KMS-11 (cell line): ENCODE measurements at regions not wholly inside any gene's neighbourhood (a gene's known extent, or its start where the extent isn't known, plus 50 kb on each side); places are given as distances from the start of the nearest gene placed in this dataset.

Experiments used
- H2AFZ ChIP-seq: fragments of 200-600 bp; sonication (generic); 2 replicates; pipeline ENCODE4 v1.6.1; 2016; ENCODE audit warnings: antibody characterized with exemption, mixed run types, low read depth
- H3K27ac ChIP-seq: fragments of 200-600 bp; sonication (generic); 2 replicates; pipeline ENCODE4 v1.6.1; 2016; ENCODE audit warnings: mild to moderate bottlenecking, mixed run types
- H3K27me3 ChIP-seq: fragments of 200-600 bp; sonication (generic); 2 replicates; pipeline ENCODE4 v1.6.1; 2017; ENCODE audit warnings: mild to moderate bottlenecking, low read depth, mixed run types, moderate library complexity; ENCODE audit not compliant: insufficient read depth
- H3K36me3 ChIP-seq: fragments of 200-600 bp; sonication (generic); 2 replicates; pipeline ENCODE4 v1.6.1; 2017; ENCODE audit warnings: mild to moderate bottlenecking, mixed run types; ENCODE audit not compliant: insufficient read depth
- H3K4me1 ChIP-seq: fragments of 200-600 bp; sonication (generic); 2 replicates; pipeline ENCODE4 v1.6.1; 2016; ENCODE audit warnings: mild to moderate bottlenecking, low read depth, mixed run types; ENCODE audit not compliant: poor library complexity, severe bottlenecking
- H3K4me2 ChIP-seq: fragments of 200-600 bp; sonication (generic); 2 replicates; pipeline ENCODE4 v1.7.0; 2016; ENCODE audit warnings: mild to moderate bottlenecking, mixed run types
- H3K4me3 ChIP-seq: fragments of 200-600 bp; sonication (generic); IDR thresholded peaks from 2 replicates; pipeline ENCODE4 v1.6.1; 2017; ENCODE audit warnings: low read depth, low read length, mixed read lengths; ENCODE audit not compliant: insufficient read depth
- H3K79me2 ChIP-seq: fragments of 200-600 bp; sonication (generic); 2 replicates; pipeline ENCODE4 v1.6.1; 2016; ENCODE audit warnings: low read depth, mixed run types; ENCODE audit not compliant: insufficient read depth
- H3K9ac ChIP-seq: fragments of 200-600 bp; sonication (generic); 2 replicates; pipeline ENCODE4 v1.6.1; 2016; ENCODE audit warnings: mild to moderate bottlenecking, mixed run types
- H4K20me1 ChIP-seq: fragments of 200-600 bp; sonication (generic); 2 replicates; pipeline ENCODE4 v1.6.1; 2016; ENCODE audit warnings: mild to moderate bottlenecking, mixed run types; ENCODE audit not compliant: insufficient read depth
- TF ChIP-seq, protein P1 (sequence below): fragments of 200-600 bp; sonication (generic); conservative IDR thresholded peaks from 2 replicates; pipeline ENCODE4 v1.6.1; 2017; ENCODE audit warnings: low read depth, mild to moderate bottlenecking, antibody characterized with exemption, low read length, moderate library complexity, mixed read lengths

GRCh38 chr11:79762279-79762921 lies 321.6 kb upstream of the TENM4 start:
- no peak overlapping the region for H3K4me2 ChIP-seq
- H4K20me1 ChIP-seq = no peaks in the 10 kb centered on the region
- TF ChIP-seq, protein P1, sequence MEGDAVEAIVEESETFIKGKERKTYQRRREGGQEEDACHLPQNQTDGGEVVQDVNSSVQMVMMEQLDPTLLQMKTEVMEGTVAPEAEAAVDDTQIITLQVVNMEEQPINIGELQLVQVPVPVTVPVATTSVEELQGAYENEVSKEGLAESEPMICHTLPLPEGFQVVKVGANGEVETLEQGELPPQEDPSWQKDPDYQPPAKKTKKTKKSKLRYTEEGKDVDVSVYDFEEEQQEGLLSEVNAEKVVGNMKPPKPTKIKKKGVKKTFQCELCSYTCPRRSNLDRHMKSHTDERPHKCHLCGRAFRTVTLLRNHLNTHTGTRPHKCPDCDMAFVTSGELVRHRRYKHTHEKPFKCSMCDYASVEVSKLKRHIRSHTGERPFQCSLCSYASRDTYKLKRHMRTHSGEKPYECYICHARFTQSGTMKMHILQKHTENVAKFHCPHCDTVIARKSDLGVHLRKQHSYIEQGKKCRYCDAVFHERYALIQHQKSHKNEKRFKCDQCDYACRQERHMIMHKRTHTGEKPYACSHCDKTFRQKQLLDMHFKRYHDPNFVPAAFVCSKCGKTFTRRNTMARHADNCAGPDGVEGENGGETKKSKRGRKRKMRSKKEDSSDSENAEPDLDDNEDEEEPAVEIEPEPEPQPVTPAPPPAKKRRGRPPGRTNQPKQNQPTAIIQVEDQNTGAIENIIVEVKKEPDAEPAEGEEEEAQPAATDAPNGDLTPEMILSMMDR = no peak
- no peak overlapping the region for H3K4me3 ChIP-seq
- no peaks in the 10 kb centered on the region for H3K27me3 ChIP-seq
- H3K27ac ChIP-seq = no peak overlapping the region
- H2AFZ ChIP-seq = no peak overlapping the region
- no peaks in the 10 kb centered on the region for H3K79me2 ChIP-seq
- no peaks in the 10 kb centered on the region for H3K4me1 ChIP-seq
- no peaks in the 10 kb centered on the region for H3K36me3 ChIP-seq
- no peak overlapping the region for H3K9ac ChIP-seq

DNA sequence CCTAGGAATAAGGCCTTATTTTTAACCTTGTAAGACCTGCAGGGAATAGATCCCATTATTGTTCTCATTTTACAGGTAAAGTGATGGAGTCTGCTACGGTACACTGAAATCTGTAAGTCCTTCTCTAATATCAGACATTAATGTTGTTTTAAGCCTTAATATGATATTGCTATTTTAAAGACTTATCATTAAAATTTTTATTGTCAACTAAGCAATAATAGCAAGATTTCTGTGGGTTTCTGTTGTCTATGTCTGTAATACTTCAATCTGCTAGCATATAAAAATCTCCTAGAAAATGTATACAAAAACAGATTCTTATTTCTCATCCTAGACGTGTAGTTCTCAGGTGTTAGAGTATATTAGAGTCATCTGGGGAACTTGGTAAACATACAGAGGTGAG lies 317.5 kb upstream of the TENM4 start:
- no peak overlapping the region for H3K4me3 ChIP-seq
- no peaks in the 10 kb centered on the region for H3K79me2 ChIP-seq
- no peak overlapping the region for H2AFZ ChIP-seq
- H3K4me1 ChIP-seq = no peaks in the 10 kb centered on the region
- no peak overlapping the region for H3K27ac ChIP-seq
- no peak overlapping the region for H3K9ac ChIP-seq
- H3K4me2 ChIP-seq = no peak overlapping the region
- no peaks in the 10 kb centered on the region for H4K20me1 ChIP-seq
- no peaks in the 10 kb centered on the region for H3K36me3 ChIP-seq
- TF ChIP-seq, protein P1 = no peak
- H3K27me3 ChIP-seq = no peaks in the 10 kb centered on the region

DNA sequence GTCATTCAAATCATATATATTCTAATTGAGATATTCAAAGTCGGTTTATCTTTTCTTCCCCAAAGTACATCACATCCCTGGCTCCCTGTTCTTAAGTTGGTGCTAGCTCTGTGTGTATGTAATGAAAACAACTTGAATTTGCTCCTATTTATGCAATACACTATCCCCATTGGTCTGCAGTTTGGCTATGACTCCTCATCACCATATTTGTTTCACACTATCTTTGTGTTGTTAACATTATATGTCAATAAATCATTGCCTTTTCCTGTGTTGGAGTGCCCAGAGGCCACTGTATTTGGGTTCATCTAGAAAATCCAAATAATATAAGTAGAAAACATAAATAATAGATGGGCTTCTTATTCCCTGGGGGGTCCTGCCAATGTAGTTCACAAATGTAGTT lies 306.6 kb upstream of the TENM4 start:
- Histone ChIP-seq H3K27ac (no peak overlapping the region), H4K20me1 (no peaks in the 10 kb centered on the region), H3K4me3 (no peak overlapping the region), H3K27me3 (no peaks in the 10 kb centered on the region), H3K4me2 (no peak overlapping the region), H2AFZ (no peak overlapping the region), H3K79me2 (no peaks in the 10 kb centered on the region), H3K9ac (no peak overlapping the region), H3K36me3 (no peaks in the 10 kb centered on the region), H3K4me1 (no peaks in the 10 kb centered on the region)
- TF ChIP-seq, protein P1 = no peak

- H3K4me2 ChIP-seq = no peak overlapping the region
- no peak overlapping the region for H2AFZ ChIP-seq
- no peaks in the 10 kb centered on the region for H3K27me3 ChIP-seq
- H3K36me3 ChIP-seq = no peaks in the 10 kb centered on the region
- H4K20me1 ChIP-seq = no peaks in the 10 kb centered on the region
- TF ChIP-seq, protein P1 = no peak
- H3K9ac ChIP-seq = no peak overlapping the region
- H3K79me2 ChIP-seq = no peaks in the 10 kb centered on the region
- no peak overlapping the region for H3K4me3 ChIP-seq
- H3K27ac ChIP-seq = no peak overlapping the region
- no peaks in the 10 kb centered on the region for H3K4me1 ChIP-seq
These were observed 304.1 kb upstream of the TENM4 start for GRCh38 chr11:79744941-79745340.
